Right atrium auricular region (tissue), 2 donors: ENCODE measurements at regions not wholly inside any gene's neighbourhood (a gene's known extent, or its start where the extent isn't known, plus 50 kb on each side); places are given as distances from the start of the nearest gene placed in this dataset.

Source experiments
- DNase-seq: peaks from one replicate; pipeline ENCODE4 v3.0.0-alpha.2; 2019; ENCODE audit warnings: low spot score
- H3K27ac ChIP-seq, 2 donors: fragments of 200-600 bp; sonication (generic); 1 replicate in 1 of 2; 2 replicates in 1 of 2; pipeline ENCODE4 v1.5.1; 2016 to 2019
- H3K27me3 ChIP-seq, 2 donors: fragments of 200-600 bp; sonication (generic); one replicate each; pipeline versions ENCODE4 v1.5.1 to v1.6.0; 2017 to 2019
- H3K36me3 ChIP-seq: fragments of 200-600 bp; sonication (generic); one replicate; pipeline ENCODE4 v1.5.1; 2016
- H3K4me1 ChIP-seq, 2 donors: fragments of 200-600 bp; sonication (generic); one replicate each; pipeline versions ENCODE4 v1.5.1 to v1.6.0; 2017 to 2019
- H3K4me3 ChIP-seq, 2 donors: fragments of 200-600 bp; sonication (generic); 1 replicate in 1 of 2; 2 replicates in 1 of 2; pipeline ENCODE4 v1.5.1; 2017 to 2019; ENCODE audit warnings: mild to moderate bottlenecking in 1 of 2, moderate library complexity in 1 of 2
- H3K9me3 ChIP-seq, 2 donors: fragments of 200-600 bp; sonication (generic); one replicate each; pipeline ENCODE4 v1.5.1; 2019
- TF ChIP-seq, protein P1 (sequence below), 2 donors: fragments of 200-600 bp; sonication (generic); IDR thresholded peaks; one replicate each; pipeline ENCODE4 v1.5.1; 2019; ENCODE audit warnings: antibody characterized with exemption in 2 of 2

DNA sequence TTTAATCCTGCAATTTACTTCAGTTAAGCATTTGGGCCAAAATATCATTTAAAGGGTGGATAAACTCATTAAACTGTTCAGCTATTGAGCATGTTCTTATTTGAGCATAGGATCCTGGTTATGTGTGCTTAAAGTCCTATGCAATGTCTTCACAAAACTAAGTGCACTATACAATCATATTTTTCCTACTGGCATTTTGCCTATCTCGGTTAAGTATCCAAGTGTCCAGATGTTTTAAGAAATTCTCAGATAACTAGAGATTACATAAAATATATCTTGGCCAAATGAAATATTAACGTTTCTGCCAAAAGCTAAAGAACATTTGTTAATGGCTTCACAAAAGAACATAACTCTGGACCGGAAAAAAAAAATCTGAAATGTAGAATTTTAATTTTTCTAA, 250.8 kb upstream of the LRFN5 start:
- H3K27me3 ChIP-seq = no peaks in the 10 kb centered on the region
- no peaks in the 10 kb centered on the region for H3K4me1 ChIP-seq
- no peak overlapping the region for H3K27ac ChIP-seq
- no peaks in the 10 kb centered on the region for H3K36me3 ChIP-seq
- TF ChIP-seq, protein P1, sequence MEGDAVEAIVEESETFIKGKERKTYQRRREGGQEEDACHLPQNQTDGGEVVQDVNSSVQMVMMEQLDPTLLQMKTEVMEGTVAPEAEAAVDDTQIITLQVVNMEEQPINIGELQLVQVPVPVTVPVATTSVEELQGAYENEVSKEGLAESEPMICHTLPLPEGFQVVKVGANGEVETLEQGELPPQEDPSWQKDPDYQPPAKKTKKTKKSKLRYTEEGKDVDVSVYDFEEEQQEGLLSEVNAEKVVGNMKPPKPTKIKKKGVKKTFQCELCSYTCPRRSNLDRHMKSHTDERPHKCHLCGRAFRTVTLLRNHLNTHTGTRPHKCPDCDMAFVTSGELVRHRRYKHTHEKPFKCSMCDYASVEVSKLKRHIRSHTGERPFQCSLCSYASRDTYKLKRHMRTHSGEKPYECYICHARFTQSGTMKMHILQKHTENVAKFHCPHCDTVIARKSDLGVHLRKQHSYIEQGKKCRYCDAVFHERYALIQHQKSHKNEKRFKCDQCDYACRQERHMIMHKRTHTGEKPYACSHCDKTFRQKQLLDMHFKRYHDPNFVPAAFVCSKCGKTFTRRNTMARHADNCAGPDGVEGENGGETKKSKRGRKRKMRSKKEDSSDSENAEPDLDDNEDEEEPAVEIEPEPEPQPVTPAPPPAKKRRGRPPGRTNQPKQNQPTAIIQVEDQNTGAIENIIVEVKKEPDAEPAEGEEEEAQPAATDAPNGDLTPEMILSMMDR (IDR thresholded peaks at IDR 0.05) = no peak
- no peak for DNase-seq
- H3K4me3 ChIP-seq = no peak overlapping the region
- no peaks in the 10 kb centered on the region for H3K9me3 ChIP-seq

DNA sequence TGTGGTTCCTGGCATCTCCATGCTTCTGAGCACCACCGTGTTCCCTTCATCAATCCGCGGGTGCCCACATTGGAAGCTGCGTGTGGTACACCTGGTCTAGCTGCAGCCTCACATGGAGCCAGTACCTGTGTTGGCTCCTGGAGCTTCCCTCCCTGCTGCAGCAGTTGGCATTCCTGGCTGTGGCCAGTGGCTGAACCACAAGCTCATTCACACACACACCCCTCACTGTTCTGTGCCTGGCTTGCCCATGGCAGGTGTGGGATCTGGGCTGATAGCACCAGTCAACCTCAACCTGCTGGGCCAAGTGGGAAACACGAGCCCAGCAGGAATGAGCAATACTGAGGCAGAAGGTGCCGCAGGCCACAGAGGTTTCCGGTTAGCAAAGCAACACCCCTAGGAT, 256.2 kb upstream of the LRFN5 start:
- TF ChIP-seq, protein P1 (IDR thresholded peaks at IDR 0.05) = no peak
- no peaks in the 10 kb centered on the region for H3K9me3 ChIP-seq

GRCh38 chr14:41349289-41349910, 257.3 kb upstream of the LRFN5 start:
- no peak overlapping the region for H3K4me3 ChIP-seq
- no peak for DNase-seq
- no peaks in the 10 kb centered on the region for H3K9me3 ChIP-seq
- TF ChIP-seq, protein P1 (IDR thresholded peaks at IDR 0.05) = no peak
- H3K27ac ChIP-seq = no peak overlapping the region
- no peaks in the 10 kb centered on the region for H3K27me3 ChIP-seq
- no peaks in the 10 kb centered on the region for H3K36me3 ChIP-seq
- H3K4me1 ChIP-seq = no peaks in the 10 kb centered on the region

More for the DNA sequence above, 256.2 kb upstream of the LRFN5 start:
- Histone ChIP-seq H3K4me3 (no peak overlapping the region), H3K27ac (no peak overlapping the region), H3K27me3 (no peaks in the 10 kb centered on the region), H3K4me1 (no peaks in the 10 kb centered on the region), H3K36me3 (no peaks in the 10 kb centered on the region)
- DNase-seq = no peak

DNA sequence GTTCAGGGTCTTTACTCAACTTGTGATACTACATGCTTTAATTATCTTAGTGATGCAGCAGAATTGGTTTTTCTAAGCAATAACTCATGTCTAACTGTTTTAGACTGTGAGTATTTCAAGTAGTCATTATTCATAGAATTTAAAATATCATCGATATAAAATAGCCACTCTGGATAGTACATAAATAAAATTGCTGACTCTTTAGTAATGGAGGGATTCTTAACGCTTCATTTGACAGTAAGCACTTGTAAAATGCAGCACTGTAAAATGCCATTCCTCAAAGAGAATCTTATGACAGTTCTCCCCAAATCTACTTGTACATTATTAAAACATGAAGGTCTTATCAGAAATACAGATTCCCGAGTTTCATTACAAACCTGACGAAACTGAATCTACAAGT, 262.8 kb upstream of the LRFN5 start:
- Histone ChIP-seq H3K4me3 (no peak overlapping the region), H3K27ac (no peak overlapping the region), H3K4me1 (no peaks in the 10 kb centered on the region), H3K27me3 (no peaks in the 10 kb centered on the region), H3K9me3 (no peaks in the 10 kb centered on the region), H3K36me3 (no peaks in the 10 kb centered on the region)
- TF ChIP-seq, protein P1 (IDR thresholded peaks at IDR 0.05) = no peak
- DNase-seq = no peak

GRCh38 chr14:41313196-41313595, 293.5 kb upstream of the LRFN5 start:
- H3K36me3 ChIP-seq = no peaks in the 10 kb centered on the region
- H3K27me3 ChIP-seq = no peaks in the 10 kb centered on the region
- no peaks in the 10 kb centered on the region for H3K4me1 ChIP-seq
- no peak for DNase-seq
- H3K4me3 ChIP-seq = no peak overlapping the region
- peaks cover 0 to 5% of the 10 kb centered on the region in 2 donors for H3K9me3 ChIP-seq
- H3K27ac ChIP-seq = no peak overlapping the region
- TF ChIP-seq, protein P1 (IDR thresholded peaks at IDR 0.05) = no peak

DNA sequence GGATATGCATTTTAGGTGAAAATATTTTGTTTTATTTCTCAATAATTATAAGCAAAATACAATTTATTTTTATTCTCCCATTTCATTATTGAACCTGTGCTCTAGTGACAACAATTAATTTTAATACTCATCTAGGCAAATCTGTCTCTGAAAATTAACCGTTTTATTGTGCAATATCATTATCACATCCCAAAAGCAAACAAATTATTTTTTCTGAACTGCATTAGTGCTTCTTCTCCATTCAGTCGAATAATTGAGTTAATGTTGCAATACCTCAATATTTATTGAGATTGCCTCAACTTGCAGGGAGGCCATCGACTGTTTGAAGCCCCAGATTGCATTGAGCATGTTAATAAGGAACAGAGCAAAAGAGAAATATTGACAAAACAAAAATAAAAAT, 303.2 kb upstream of the LRFN5 start:
- Histone ChIP-seq H3K27ac (no peak overlapping the region), H3K36me3 (no peaks in the 10 kb centered on the region), H3K4me3 (no peak overlapping the region), H3K27me3 (no peaks in the 10 kb centered on the region), H3K9me3 (no peaks in the 10 kb centered on the region), H3K4me1 (no peaks in the 10 kb centered on the region)
- DNase-seq = no peak
- TF ChIP-seq, protein P1 (IDR thresholded peaks at IDR 0.05) = no peak
